ENCODE measurements at regions not wholly inside any gene's neighbourhood (a gene's known extent, or its start where the extent isn't known, plus 50 kb on each side); places are given as distances from the start of the nearest gene placed in this dataset.

- Mint-ChIP-seq H3K27ac (ENCODE audit: unreplicated experiment) (no peak overlapping the region), H3K9me3 (ENCODE audit: unreplicated experiment) (no peaks in the 10 kb centered on the region), H3K4me1 (ENCODE audit: low read depth, unreplicated experiment) (no peaks in the 10 kb centered on the region), H3K27me3 (ENCODE audit: low read depth, unreplicated experiment) (no peaks in the 10 kb centered on the region), H3K4me3 (ENCODE audit: unreplicated experiment) (no peak overlapping the region), H3K36me3 (ENCODE audit: low read depth, unreplicated experiment) (no peaks in the 10 kb centered on the region)
- TF ChIP-seq EZH2 (IDR thresholded peaks at IDR 0.05; ENCODE audit: insufficient read depth, low read length) (no peak), CTCF (IDR thresholded peaks at IDR 0.05; ENCODE audit: insufficient read depth, low read depth, low read length) (no peak)
- H3K4me1 ChIP-seq (ENCODE audit: insufficient read depth, low read length) = no peaks in the 10 kb centered on the region
- H2AFZ ChIP-seq (ENCODE audit: low read depth, low read length) = no peak overlapping the region
- H3K27me3 ChIP-seq (ENCODE audit: insufficient read depth, low read length) = no peaks in the 10 kb centered on the region
- H3K4me2 ChIP-seq (ENCODE audit: low read length) = no peak overlapping the region
- no peaks in the 10 kb centered on the region for H4K20me1 ChIP-seq (ENCODE audit: insufficient read depth, low read length)
- H3K36me3 ChIP-seq (ENCODE audit: insufficient read depth, low read length) = no peaks in the 10 kb centered on the region
- DNase-seq (ENCODE audit: low read depth) (no peak), FAIRE-seq (no peak)
- no peak overlapping the region for H3K9ac ChIP-seq (ENCODE audit: low read length)
- no peak overlapping the region for H3K27ac ChIP-seq (ENCODE audit: low read depth, low read length)
- H3K79me2 ChIP-seq (ENCODE audit: insufficient read depth, low read length) = no peaks in the 10 kb centered on the region
- no peak overlapping the region for H3K4me3 ChIP-seq (ENCODE audit: insufficient read depth, low read depth, low read length)
- H3K9me3 ChIP-seq (ENCODE audit: insufficient read depth, low read depth, low read length) = no peaks in the 10 kb centered on the region
Observed at GRCh38 chr1:95671098-95671497, 437.1 kb downstream of the RWDD3 start.

GRCh38 chr1:95679262-95679661 is 445.3 kb downstream of the RWDD3 start:
- Mint-ChIP-seq H3K4me1 (ENCODE audit: low read depth, unreplicated experiment) (peaks cover 3% of the 10 kb centered on the region), H3K36me3 (ENCODE audit: low read depth, unreplicated experiment) (no peaks in the 10 kb centered on the region), H3K9me3 (ENCODE audit: unreplicated experiment) (no peaks in the 10 kb centered on the region), H3K4me3 (ENCODE audit: unreplicated experiment) (no peak overlapping the region), H3K27me3 (ENCODE audit: low read depth, unreplicated experiment) (no peaks in the 10 kb centered on the region), H3K27ac (ENCODE audit: unreplicated experiment) (no peak overlapping the region)
- no peaks in the 10 kb centered on the region for H3K79me2 ChIP-seq (ENCODE audit: insufficient read depth, low read length)
- H3K36me3 ChIP-seq (ENCODE audit: insufficient read depth, low read length) = no peaks in the 10 kb centered on the region
- no peak overlapping the region for H2AFZ ChIP-seq (ENCODE audit: low read depth, low read length)
- H3K27me3 ChIP-seq (ENCODE audit: insufficient read depth, low read length) = no peaks in the 10 kb centered on the region
- no peak for DNase-seq (ENCODE audit: low read depth)
- H3K4me1 ChIP-seq (ENCODE audit: insufficient read depth, low read length) = no peaks in the 10 kb centered on the region
- no peaks in the 10 kb centered on the region for H4K20me1 ChIP-seq (ENCODE audit: insufficient read depth, low read length)
- TF ChIP-seq CTCF (IDR thresholded peaks at IDR 0.05; ENCODE audit: insufficient read depth, low read depth, low read length) (no peak), EZH2 (IDR thresholded peaks at IDR 0.05; ENCODE audit: insufficient read depth, low read length) (no peak)
- H3K4me3 ChIP-seq (ENCODE audit: insufficient read depth, low read depth, low read length) = no peak overlapping the region
- no peak overlapping the region for H3K9ac ChIP-seq (ENCODE audit: low read length)
- FAIRE-seq = no peak
- no peak overlapping the region for H3K4me2 ChIP-seq (ENCODE audit: low read length)
- H3K9me3 ChIP-seq (ENCODE audit: insufficient read depth, low read depth, low read length) = no peaks in the 10 kb centered on the region
- no peak overlapping the region for H3K27ac ChIP-seq (ENCODE audit: low read depth, low read length)

- no peaks in the 10 kb centered on the region for H3K27me3 ChIP-seq (ENCODE audit: insufficient read depth, low read length)
- FAIRE-seq = no peak
Observed at GRCh38 chr1:95685081-95685480, 451.1 kb downstream of the RWDD3 start.

More at GRCh38 chr1:95685081-95685480, 451.1 kb downstream of the RWDD3 start:
- Mint-ChIP-seq H3K9me3 (ENCODE audit: unreplicated experiment) (no peaks in the 10 kb centered on the region), H3K27ac (ENCODE audit: unreplicated experiment) (no peak overlapping the region), H3K36me3 (ENCODE audit: low read depth, unreplicated experiment) (no peaks in the 10 kb centered on the region), H3K4me3 (ENCODE audit: unreplicated experiment) (no peak overlapping the region), H3K27me3 (ENCODE audit: low read depth, unreplicated experiment) (no peaks in the 10 kb centered on the region), H3K4me1 (ENCODE audit: low read depth, unreplicated experiment) (peaks cover 4% of the 10 kb centered on the region)
- Histone ChIP-seq H2AFZ (ENCODE audit: low read depth, low read length) (no peak overlapping the region), H3K79me2 (ENCODE audit: insufficient read depth, low read length) (no peaks in the 10 kb centered on the region), H3K36me3 (ENCODE audit: insufficient read depth, low read length) (no peaks in the 10 kb centered on the region), H3K9ac (ENCODE audit: low read length) (no peak overlapping the region), H3K4me2 (ENCODE audit: low read length) (no peak overlapping the region), H4K20me1 (ENCODE audit: insufficient read depth, low read length) (no peaks in the 10 kb centered on the region), H3K4me1 (ENCODE audit: insufficient read depth, low read length) (no peaks in the 10 kb centered on the region), H3K9me3 (ENCODE audit: insufficient read depth, low read depth, low read length) (no peaks in the 10 kb centered on the region), H3K27ac (ENCODE audit: low read depth, low read length) (no peak overlapping the region), H3K4me3 (ENCODE audit: insufficient read depth, low read depth, low read length) (no peak overlapping the region)
- TF ChIP-seq CTCF (IDR thresholded peaks at IDR 0.05; ENCODE audit: insufficient read depth, low read depth, low read length) = no peak
- DNase-seq (ENCODE audit: low read depth) = no peak

Measured in astrocyte (in vitro differentiated cells and primary cell).